DND-41 (cell line): ENCODE measurements at regions not wholly inside any gene's neighbourhood (a gene's known extent, or its start where the extent isn't known, plus 50 kb on each side); places are given as distances from the start of the nearest gene placed in this dataset.

ENCODE experiments used
- ATAC-seq: fragments of 200-7000 bp; cut with Tn5 transposase; 3 replicates; pipeline ENCODE4 v1.9.1; 2021; ENCODE audit warnings: low read depth; ENCODE audit not compliant: insufficient read depth
- DNase-seq: peaks from one replicate; pipeline ENCODE4 v3.0.0-alpha.2; 2020
- H2AFZ ChIP-seq: 2 replicates; pipeline ENCODE4 v1.6.0; 2012; ENCODE audit warnings: low read depth, low read length
- H3K27ac ChIP-seq: 2 replicates; pipeline ENCODE4 v1.5.1; 2012; ENCODE audit warnings: low read length, inconsistent platforms
- H3K27me3 ChIP-seq: fragments of 200-600 bp; sonication (generic); 2 replicates; pipeline ENCODE4 v1.6.0; 2012; ENCODE audit warnings: low read length, mild to moderate bottlenecking, inconsistent platforms; ENCODE audit not compliant: insufficient read depth, poor library complexity
- H3K36me3 ChIP-seq: 2 replicates; pipeline ENCODE4 v1.5.1; 2012; ENCODE audit warnings: low read length, inconsistent platforms; ENCODE audit not compliant: insufficient read depth
- H3K4me1 ChIP-seq: 2 replicates; pipeline ENCODE4 v1.5.1; 2012; ENCODE audit warnings: mild to moderate bottlenecking, low read length; ENCODE audit not compliant: insufficient read depth
- H3K4me2 ChIP-seq: 2 replicates; pipeline ENCODE4 v1.6.0; 2012; ENCODE audit warnings: mild to moderate bottlenecking, moderate library complexity, low read length, inconsistent platforms; ENCODE audit not compliant: insufficient read depth
- H3K4me3 ChIP-seq, 2 experiments: fragments of 200-600 bp in 1 of 2; shearing (Covaris generic) in 1 of 2; 2 replicates each; pipeline ENCODE4 v1.5.1; 2012 to 2016; ENCODE audit warnings: inconsistent platforms in 2 of 2, low read length in 2 of 2, mild to moderate bottlenecking in 2 of 2, low read depth in 1 of 2, moderate library complexity in 1 of 2
- H3K79me2 ChIP-seq: 2 replicates; pipeline ENCODE4 v1.6.0; 2012; ENCODE audit warnings: low read length, inconsistent platforms; ENCODE audit not compliant: insufficient read depth
- H3K9ac ChIP-seq: 2 replicates; pipeline ENCODE4 v1.6.0; 2012; ENCODE audit warnings: low read depth, mild to moderate bottlenecking, inconsistent platforms, low read length, moderate library complexity
- H3K9me3 ChIP-seq: 2 replicates; pipeline ENCODE4 v1.5.1; 2012; ENCODE audit warnings: low read length, moderate library complexity, mild to moderate bottlenecking, inconsistent platforms; ENCODE audit not compliant: insufficient read depth, severe bottlenecking
- H4K20me1 ChIP-seq: 2 replicates; pipeline ENCODE4 v1.6.0; 2012; ENCODE audit warnings: low read length; ENCODE audit not compliant: insufficient read depth
- EZH2 ChIP-seq: IDR thresholded peaks from 3 replicates; pipeline ENCODE4 v1.6.1; 2012; ENCODE audit warnings: borderline replicate concordance, low read depth, mild to moderate bottlenecking, moderate library complexity, low read length, inconsistent platforms; ENCODE audit not compliant: severe bottlenecking
- TF ChIP-seq, protein P1 (sequence below): IDR thresholded peaks from 2 replicates; pipeline ENCODE4 v1.5.1; 2012; ENCODE audit warnings: borderline replicate concordance, low read length, moderate library complexity, mild to moderate bottlenecking; ENCODE audit not compliant: poor library complexity, severe bottlenecking; ENCODE audit errors: extremely low read depth

DNA sequence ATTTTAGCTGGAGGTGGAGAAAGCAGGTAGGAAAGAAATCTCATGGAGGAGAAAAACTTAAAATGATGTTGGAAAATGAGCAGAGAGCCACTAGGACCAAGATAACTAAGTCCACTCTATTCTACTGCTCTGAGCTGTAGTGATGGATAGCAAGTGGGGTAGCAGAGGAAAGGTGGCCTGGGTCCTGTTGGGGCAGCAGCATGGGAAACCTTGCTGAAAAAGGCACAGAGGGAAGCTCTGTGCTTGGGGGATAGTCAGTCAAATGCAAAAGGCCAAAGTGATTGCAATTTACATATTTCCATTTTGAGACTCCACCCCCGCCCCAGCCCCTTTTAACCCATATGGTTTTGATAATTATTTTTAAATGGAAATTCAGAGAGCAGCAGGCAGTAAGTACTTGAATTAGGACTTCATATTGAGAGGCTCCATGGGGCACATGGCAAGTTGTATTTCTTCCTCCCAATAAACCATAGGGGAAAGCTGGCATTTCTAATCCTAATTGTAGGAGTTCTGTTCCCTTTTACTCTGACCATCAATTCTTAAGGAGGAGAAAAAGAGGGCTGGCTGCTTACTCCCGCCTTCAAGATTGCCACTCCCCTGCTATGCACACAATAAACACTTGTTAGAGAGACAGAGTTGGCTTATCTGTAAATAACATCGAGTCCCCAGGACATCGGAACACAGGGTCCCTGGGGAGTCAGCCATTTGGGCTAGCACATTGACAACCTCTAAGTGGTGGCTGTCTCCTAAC is 1341.5 kb upstream of the TENM4 start:
- Histone ChIP-seq H3K9me3 (no peaks in the 10 kb centered on the region), H3K79me2 (no peaks in the 10 kb centered on the region), H4K20me1 (no peaks in the 10 kb centered on the region), H3K9ac (no peak overlapping the region), H2AFZ (no peak overlapping the region), H3K4me3 (no peak overlapping the region), H3K36me3 (no peaks in the 10 kb centered on the region), H3K4me1 (no peaks in the 10 kb centered on the region), H3K27ac (no peak overlapping the region), H3K27me3 (no peaks in the 10 kb centered on the region), H3K4me2 (no peak overlapping the region)
- TF ChIP-seq, protein P1, sequence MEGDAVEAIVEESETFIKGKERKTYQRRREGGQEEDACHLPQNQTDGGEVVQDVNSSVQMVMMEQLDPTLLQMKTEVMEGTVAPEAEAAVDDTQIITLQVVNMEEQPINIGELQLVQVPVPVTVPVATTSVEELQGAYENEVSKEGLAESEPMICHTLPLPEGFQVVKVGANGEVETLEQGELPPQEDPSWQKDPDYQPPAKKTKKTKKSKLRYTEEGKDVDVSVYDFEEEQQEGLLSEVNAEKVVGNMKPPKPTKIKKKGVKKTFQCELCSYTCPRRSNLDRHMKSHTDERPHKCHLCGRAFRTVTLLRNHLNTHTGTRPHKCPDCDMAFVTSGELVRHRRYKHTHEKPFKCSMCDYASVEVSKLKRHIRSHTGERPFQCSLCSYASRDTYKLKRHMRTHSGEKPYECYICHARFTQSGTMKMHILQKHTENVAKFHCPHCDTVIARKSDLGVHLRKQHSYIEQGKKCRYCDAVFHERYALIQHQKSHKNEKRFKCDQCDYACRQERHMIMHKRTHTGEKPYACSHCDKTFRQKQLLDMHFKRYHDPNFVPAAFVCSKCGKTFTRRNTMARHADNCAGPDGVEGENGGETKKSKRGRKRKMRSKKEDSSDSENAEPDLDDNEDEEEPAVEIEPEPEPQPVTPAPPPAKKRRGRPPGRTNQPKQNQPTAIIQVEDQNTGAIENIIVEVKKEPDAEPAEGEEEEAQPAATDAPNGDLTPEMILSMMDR, result no peak
- no peak for TF ChIP-seq EZH2
- DNase-seq, result no peak
- no peak for ATAC-seq

DNA sequence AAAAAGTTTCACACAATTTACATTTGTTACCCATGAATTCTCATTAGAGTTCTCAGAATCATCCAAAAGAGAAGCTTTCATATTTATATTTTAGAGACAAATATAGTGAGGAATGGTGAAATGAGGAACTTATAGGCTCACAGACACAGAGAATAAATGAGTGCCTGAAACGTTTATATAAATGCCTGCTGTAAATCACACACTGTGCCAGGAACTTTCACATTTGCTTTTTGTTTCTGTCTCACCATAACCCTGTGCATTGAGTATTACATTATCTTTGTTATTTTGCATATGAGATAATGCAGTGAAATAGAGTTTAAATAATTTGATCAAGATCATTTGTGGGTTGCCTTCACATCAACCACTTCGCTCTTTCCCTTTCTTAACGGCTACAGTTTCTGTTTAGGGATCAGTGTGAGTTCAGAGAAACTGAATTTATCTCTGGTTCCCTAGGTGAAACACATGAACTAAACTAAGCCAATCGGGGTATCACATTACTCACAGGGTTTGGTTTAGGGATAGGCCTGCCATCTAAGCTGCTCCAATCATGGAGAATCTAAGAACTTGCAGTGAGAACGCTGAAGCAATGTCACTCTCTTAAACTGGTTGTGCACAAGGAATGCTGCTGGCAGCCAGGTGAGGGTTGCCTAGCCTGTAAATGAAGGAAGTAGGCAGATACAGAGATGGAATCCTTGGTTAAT is 1339.2 kb upstream of the TENM4 start:
- ATAC-seq (no peak), DNase-seq (no peak)
- Histone ChIP-seq H3K27ac (no peak overlapping the region), H3K4me2 (no peak overlapping the region), H3K4me3 (no peak overlapping the region), H3K36me3 (no peaks in the 10 kb centered on the region), H3K27me3 (no peaks in the 10 kb centered on the region), H3K9ac (no peak overlapping the region), H2AFZ (no peak overlapping the region), H3K4me1 (no peaks in the 10 kb centered on the region), H3K79me2 (no peaks in the 10 kb centered on the region), H4K20me1 (no peaks in the 10 kb centered on the region), H3K9me3 (no peaks in the 10 kb centered on the region)
- TF ChIP-seq, protein P1, result no peak
- no peak for TF ChIP-seq EZH2

DNA sequence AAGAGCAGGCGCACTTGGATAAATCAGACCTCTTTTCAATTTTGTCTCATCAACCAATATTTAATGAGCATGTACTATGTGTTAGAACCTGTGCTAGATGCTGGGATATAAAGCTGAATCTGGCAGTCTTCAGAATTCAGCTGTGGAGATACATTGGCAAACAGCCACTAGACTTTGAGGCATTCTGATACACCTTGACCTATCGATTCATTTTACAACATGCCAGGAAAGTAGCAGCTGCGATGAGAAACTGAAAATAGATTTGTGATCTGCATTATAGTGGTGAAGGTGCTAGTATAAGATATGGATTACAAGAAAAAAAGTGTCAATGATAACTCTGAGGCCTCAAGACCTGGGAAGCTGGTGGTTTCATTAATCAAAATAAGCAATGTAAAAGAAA is 1338.1 kb upstream of the TENM4 start:
- H4K20me1 ChIP-seq, result no peaks in the 10 kb centered on the region
- TF ChIP-seq, protein P1, result no peak
- TF ChIP-seq EZH2, result no peak
- no peak overlapping the region for H2AFZ ChIP-seq
- no peaks in the 10 kb centered on the region for H3K9me3 ChIP-seq
- no peak overlapping the region for H3K4me3 ChIP-seq
- no peaks in the 10 kb centered on the region for H3K27me3 ChIP-seq
- no peaks in the 10 kb centered on the region for H3K79me2 ChIP-seq
- H3K36me3 ChIP-seq, result no peaks in the 10 kb centered on the region
- no peak overlapping the region for H3K27ac ChIP-seq
- no peak overlapping the region for H3K9ac ChIP-seq
- ATAC-seq (no peak), DNase-seq (no peak)
- no peak overlapping the region for H3K4me2 ChIP-seq
- no peaks in the 10 kb centered on the region for H3K4me1 ChIP-seq
